Activated naive CD8-positive, alpha-beta T cell (primary cell): ENCODE measurements at regions not wholly inside any gene's neighbourhood (a gene's known extent, or its start where the extent isn't known, plus 50 kb on each side); places are given as distances from the start of the nearest gene placed in this dataset.
"Not testable (repeated sequence)": the region's sequence is repeated elsewhere in the genome, so short reads cannot be mapped to it uniquely, and the experiment has no call there.

Experiments used
- H3K27ac Mint-ChIP-seq: one replicate; pipeline ENCODE4 v1.8.0; 2021; ENCODE audit warnings: mixed read lengths
- H3K27me3 Mint-ChIP-seq: one replicate; pipeline ENCODE4 v1.8.0; 2021; ENCODE audit warnings: mixed read lengths
- H3K36me3 Mint-ChIP-seq: one replicate; pipeline ENCODE4 v1.8.0; 2021; ENCODE audit warnings: mixed read lengths
- H3K4me1 Mint-ChIP-seq: one replicate; pipeline ENCODE4 v1.8.0; 2021; ENCODE audit warnings: low read depth, mixed read lengths
- H3K4me3 Mint-ChIP-seq: one replicate; pipeline ENCODE4 v1.8.0; 2021; ENCODE audit warnings: mild to moderate bottlenecking, mixed read lengths
- H3K9me3 Mint-ChIP-seq: one replicate; pipeline ENCODE4 v1.8.0; 2021; ENCODE audit warnings: low read depth, mixed read lengths

GRCh38 chr6:27575594-27576361 lies 102.9 kb upstream of the ZNF184 start:
- H3K36me3 Mint-ChIP-seq = no peaks in the 10 kb centered on the region
- no peak overlapping the region for H3K4me3 Mint-ChIP-seq
- H3K27me3 Mint-ChIP-seq = peaks cover 27% of the 10 kb centered on the region
- H3K27ac Mint-ChIP-seq = no peak overlapping the region
- H3K4me1 Mint-ChIP-seq = no peaks in the 10 kb centered on the region
- no peaks in the 10 kb centered on the region for H3K9me3 Mint-ChIP-seq

GRCh38 chr6:27568226-27568897 lies 95.5 kb upstream of the ZNF184 start:
- Mint-ChIP-seq H3K36me3 (peaks cover 3% of the 10 kb centered on the region), H3K9me3 (peaks cover 3% of the 10 kb centered on the region), H3K27ac (no peak overlapping the region), H3K4me1 (peaks cover 9% of the 10 kb centered on the region), H3K4me3 (no peak overlapping the region), H3K27me3 (peaks cover 46% of the 10 kb centered on the region)

DNA sequence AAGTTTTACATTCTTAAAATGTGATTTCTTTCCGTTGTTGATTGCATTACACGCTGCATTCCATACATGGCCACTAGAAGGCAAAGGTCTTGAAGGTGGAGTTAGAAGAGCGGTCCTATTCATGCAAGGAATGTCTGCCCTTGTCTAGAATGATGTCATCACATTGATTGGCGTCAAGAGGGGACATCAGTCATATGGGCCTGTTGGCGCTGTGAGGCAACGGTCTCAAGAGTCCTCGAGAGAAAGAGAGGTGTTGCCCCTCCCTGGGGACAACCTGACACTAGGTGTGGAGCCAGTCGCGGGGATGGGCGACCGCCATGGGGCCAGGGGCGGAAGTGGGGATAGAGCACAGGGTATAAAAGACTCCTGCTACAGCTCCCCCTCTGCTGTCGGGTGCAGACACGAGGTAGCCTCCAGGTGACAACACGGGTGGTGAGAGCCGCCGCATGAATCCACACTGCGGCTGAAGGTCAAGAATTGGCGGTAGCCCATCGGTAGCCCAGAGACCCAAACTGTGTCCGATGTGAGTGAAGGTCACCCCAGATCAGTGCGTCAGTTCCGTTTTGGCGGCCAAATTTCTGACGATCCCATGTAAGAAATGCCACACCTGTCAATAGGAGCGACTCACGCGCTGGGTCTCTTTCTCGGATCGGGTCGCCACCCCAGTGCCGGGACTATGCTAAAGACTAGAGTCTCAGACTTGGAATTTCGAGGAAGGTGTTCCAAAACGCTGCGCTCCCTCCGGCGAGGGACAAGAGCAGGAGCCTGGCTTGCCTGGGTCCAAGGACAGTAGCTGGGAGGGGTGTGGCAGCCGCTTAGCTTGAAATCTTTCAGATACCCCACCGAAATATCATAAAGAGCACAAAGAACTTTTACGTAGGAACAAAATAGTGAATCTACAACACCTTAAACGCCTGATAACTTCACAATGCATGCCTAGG lies 93.2 kb upstream of the ZNF184 start:
- peak overlapping the region; percentile 19 for H3K4me3 Mint-ChIP-seq
- peaks cover 9% of the 10 kb centered on the region for H3K4me1 Mint-ChIP-seq
- H3K27me3 Mint-ChIP-seq = peaks cover 59% of the 10 kb centered on the region
- peaks cover 3% of the 10 kb centered on the region for H3K9me3 Mint-ChIP-seq
- no peak overlapping the region for H3K27ac Mint-ChIP-seq
- H3K36me3 Mint-ChIP-seq = peaks cover 3% of the 10 kb centered on the region

DNA sequence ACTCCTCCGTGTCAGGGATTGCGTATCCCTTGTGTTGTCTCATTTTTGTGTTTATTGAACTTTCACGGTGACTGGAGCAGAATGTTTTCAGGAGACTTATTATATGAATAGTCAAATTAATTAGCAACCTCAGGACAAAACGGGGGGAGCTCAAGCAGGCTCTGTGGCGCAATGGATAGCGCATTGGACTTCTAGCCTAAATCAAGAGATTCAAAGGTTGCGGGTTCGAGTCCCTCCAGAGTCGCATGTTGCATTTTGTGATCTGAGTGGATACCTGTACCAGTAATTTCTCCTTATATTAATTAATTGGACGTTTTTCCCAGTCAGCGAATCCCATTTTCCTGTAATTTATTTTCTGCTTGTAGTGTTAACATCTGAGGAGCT lies 89.1 kb upstream of the ZNF184 start:
- H3K9me3 Mint-ChIP-seq = peaks cover 3% of the 10 kb centered on the region
- no peak overlapping the region for H3K4me3 Mint-ChIP-seq
- no peak overlapping the region for H3K27ac Mint-ChIP-seq
- peaks cover 6% of the 10 kb centered on the region for H3K36me3 Mint-ChIP-seq
- H3K4me1 Mint-ChIP-seq = peaks cover 13% of the 10 kb centered on the region
- H3K27me3 Mint-ChIP-seq = peaks cover 71% of the 10 kb centered on the region

GRCh38 chr6:27558028-27558724 lies 85.3 kb upstream of the ZNF184 start:
- H3K9me3 Mint-ChIP-seq = peaks cover 2% of the 10 kb centered on the region
- peak overlapping the region; percentile 33 for H3K4me3 Mint-ChIP-seq
- H3K4me1 Mint-ChIP-seq = peaks cover 6% of the 10 kb centered on the region
- H3K36me3 Mint-ChIP-seq = peaks cover 9% of the 10 kb centered on the region
- H3K27me3 Mint-ChIP-seq = peaks cover 67% of the 10 kb centered on the region
- H3K27ac Mint-ChIP-seq = no peak overlapping the region

GRCh38 chr6:27556406-27556805 lies 83.5 kb upstream of the ZNF184 start:
- Mint-ChIP-seq H3K9me3 (peaks cover 6% of the 10 kb centered on the region), H3K4me1 (peaks cover 8% of the 10 kb centered on the region), H3K36me3 (peaks cover 9% of the 10 kb centered on the region), H3K27me3 (peaks cover 62% of the 10 kb centered on the region), H3K4me3 (no peak overlapping the region), H3K27ac (no peak overlapping the region)

- peaks cover 60% of the 10 kb centered on the region for H3K27me3 Mint-ChIP-seq
- H3K9me3 Mint-ChIP-seq = peaks cover 6% of the 10 kb centered on the region
- H3K4me3 Mint-ChIP-seq = no peak overlapping the region
- H3K4me1 Mint-ChIP-seq = peaks cover 7% of the 10 kb centered on the region
- peak overlapping the region; percentile 61 for H3K27ac Mint-ChIP-seq
- H3K36me3 Mint-ChIP-seq = peaks cover 8% of the 10 kb centered on the region
These were observed 80.4 kb upstream of the ZNF184 start for GRCh38 chr6:27553123-27553904.

DNA sequence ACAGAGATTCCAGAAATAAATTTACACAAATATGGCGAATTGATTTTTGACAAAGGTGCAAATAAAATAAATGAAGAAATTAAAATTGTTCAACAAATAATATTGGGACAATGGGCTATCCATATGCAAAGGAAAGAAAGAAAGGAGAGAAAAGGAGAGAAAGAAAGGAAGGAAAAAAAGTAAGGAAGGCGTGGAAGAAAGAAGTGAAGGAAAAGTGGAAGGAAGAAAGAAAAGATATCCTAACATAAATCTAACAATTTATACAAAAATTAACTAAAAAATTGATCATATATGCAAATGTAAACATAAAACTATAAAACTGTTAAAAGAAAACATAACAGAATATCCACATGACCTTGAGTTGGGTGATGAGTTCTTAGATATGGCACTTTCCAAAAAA lies 78.7 kb upstream of the ZNF184 start:
- H3K27me3 Mint-ChIP-seq = peaks cover 65% of the 10 kb centered on the region

DNA sequence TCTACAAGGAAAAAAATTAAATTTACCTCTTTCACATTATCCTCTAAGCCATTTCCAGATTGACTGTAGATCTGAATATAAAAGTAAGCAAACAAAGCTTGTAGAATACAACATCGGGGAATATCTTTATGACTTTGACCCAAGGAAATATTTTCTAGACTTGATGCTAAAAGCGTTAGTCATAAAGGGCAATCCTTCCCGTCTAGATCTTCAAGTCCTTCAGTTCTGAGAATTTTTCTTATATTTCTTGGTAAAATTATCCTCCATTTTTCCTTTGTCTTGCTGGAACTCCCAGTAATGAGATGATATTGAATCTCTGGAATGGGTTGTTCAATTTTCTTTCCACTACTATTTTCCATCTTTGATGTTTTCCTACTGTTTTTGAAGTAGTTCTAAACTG lies 77.8 kb upstream of the ZNF184 start:
- Mint-ChIP-seq H3K4me1 (peaks cover 5% of the 10 kb centered on the region), H3K36me3 (peaks cover 16% of the 10 kb centered on the region), H3K27me3 (peaks cover 68% of the 10 kb centered on the region), H3K9me3 (peaks cover 6% of the 10 kb centered on the region), H3K4me3 (no peak overlapping the region), H3K27ac (no peak overlapping the region)

More for the DNA sequence above, 78.7 kb upstream of the ZNF184 start:
- Mint-ChIP-seq H3K27ac (no peak overlapping the region), H3K4me1 (peaks cover 4% of the 10 kb centered on the region), H3K4me3 (no peak overlapping the region), H3K9me3 (peaks cover 6% of the 10 kb centered on the region), H3K36me3 (peaks cover 15% of the 10 kb centered on the region)

GRCh38 chr6:27549241-27549598 lies 76.3 kb upstream of the ZNF184 start:
- not testable (repeated sequence) for H3K27ac Mint-ChIP-seq, H3K4me3 Mint-ChIP-seq, H3K9me3 Mint-ChIP-seq
- Mint-ChIP-seq H3K4me1 (peaks cover 16% of the 10 kb centered on the region), H3K27me3 (peaks cover 80% of the 10 kb centered on the region), H3K36me3 (peaks cover 17% of the 10 kb centered on the region)

- Mint-ChIP-seq H3K9me3 (no peaks in the 10 kb centered on the region), H3K4me1 (peaks cover 13% of the 10 kb centered on the region), H3K27me3 (peaks cover 75% of the 10 kb centered on the region), H3K4me3 (no peak overlapping the region), H3K36me3 (peaks cover 14% of the 10 kb centered on the region), H3K27ac (no peak overlapping the region)
These were observed 74.5 kb upstream of the ZNF184 start for GRCh38 chr6:27547157-27548075.

DNA sequence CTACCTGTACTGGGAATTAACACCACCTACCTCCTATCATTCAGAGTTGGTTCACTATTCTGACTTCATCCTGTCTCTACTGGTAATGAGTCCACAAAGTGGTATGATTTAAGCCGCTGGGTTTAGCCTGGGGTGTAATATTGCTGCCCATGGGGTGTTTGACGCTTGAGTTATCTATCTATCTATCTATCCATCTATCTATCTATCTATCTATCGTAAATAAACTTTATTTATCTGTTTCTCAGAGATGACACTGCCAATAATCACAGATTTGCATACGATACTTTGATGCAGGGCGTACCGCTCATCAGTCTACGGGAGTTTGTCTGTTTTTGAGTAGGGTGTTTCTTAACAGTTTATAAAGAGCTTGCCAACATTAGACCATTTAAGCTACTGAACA lies 73.6 kb upstream of the ZNF184 start:
- H3K27ac Mint-ChIP-seq = no peak overlapping the region
- H3K4me3 Mint-ChIP-seq = no peak overlapping the region
- peaks cover 14% of the 10 kb centered on the region for H3K36me3 Mint-ChIP-seq
- peaks cover 82% of the 10 kb centered on the region for H3K27me3 Mint-ChIP-seq
- peaks cover 13% of the 10 kb centered on the region for H3K4me1 Mint-ChIP-seq
- H3K9me3 Mint-ChIP-seq = no peaks in the 10 kb centered on the region
